OCI-LY1 (cell line): ENCODE measurements at regions not wholly inside any gene's neighbourhood (a gene's known extent, or its start where the extent isn't known, plus 50 kb on each side); places are given as distances from the start of the nearest gene placed in this dataset.

Source experiments
- CTCF ChIP-seq: fragments of 200-600 bp; sonication (generic), shearing (Covaris generic); IDR thresholded peaks from 2 replicates; pipeline ENCODE4 v1.5.1; 2017; ENCODE audit warnings: mild to moderate bottlenecking, antibody characterized with exemption, low read length, moderate library complexity, mixed read lengths
- EZH2 ChIP-seq: fragments of 200-600 bp; sonication (generic), shearing (Covaris generic); IDR thresholded peaks from 2 replicates; pipeline ENCODE4 v1.8.0; 2017; ENCODE audit warnings: borderline replicate concordance, mixed run types, mild to moderate bottlenecking, antibody characterized with exemption, low read length, moderate library complexity, mixed read lengths

GRCh38 chr1:29398431-29398830 lies 162.1 kb downstream of the PTPRU start:
- TF ChIP-seq CTCF: no peak
- no peak for TF ChIP-seq EZH2
